ENCODE measurements at regions not wholly inside any gene's neighbourhood (a gene's known extent, or its start where the extent isn't known, plus 50 kb on each side); places are given as distances from the start of the nearest gene placed in this dataset.

DNA sequence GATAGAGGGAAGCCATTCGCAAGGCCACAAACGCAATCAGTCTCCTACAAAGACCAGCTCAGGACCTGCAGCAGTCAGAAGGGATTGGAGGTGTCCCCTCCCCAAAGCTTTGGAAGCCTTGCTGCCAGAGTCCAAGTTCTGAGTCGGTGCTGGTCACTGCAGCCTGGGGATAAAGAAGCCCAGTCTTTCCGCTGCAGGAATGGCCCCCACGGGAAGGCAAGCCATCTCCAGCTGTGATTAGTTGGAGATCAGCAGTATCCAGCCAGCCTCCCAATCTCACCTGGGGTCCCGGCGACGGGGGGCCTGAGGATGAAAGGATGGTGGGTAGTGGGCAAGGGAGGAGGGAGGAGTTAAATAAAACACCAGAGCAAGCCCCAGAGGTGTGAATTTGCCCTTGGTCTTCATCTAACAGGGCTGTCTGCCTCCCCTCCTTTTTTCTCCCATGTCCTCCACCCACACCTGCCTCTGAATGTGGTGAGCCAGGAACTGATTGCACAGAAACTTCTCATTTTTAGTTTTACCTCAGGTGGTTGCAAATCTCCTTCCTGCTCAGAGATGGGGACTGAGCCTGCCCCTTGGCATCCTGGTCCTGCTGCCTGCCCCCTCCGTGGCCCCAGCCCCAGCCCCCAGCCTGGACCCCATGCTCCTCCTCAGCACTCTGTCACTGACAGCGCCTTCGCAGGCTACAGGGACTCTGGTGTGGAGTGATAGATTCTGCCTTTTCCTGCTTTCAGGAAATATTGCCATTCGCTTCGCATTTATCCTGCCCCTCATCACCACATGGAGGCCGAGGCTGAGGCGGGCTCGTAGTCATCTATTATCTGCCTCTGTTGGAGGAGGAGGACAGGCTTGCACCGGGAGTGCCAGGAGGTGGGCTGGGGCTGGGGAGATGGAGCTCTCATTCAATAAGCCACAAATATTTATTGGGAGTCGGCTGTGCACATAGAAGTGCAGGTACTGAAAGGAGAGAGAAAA lies 262.9 kb upstream of the SDK2 start:
- Mint-ChIP-seq H3K9me3 (peaks cover 0 to 2% (median 0%) of the 10 kb centered on the region in 8 donors), H3K36me3 (no peaks in the 10 kb centered on the region), H3K27ac (no peak overlapping the region), H3K4me1 (peaks cover 0 to 3% (median under 1%) of the 10 kb centered on the region in 4 donors), H3K4me3 (no peak overlapping the region), H3K27me3 (peaks cover 25 to 28% of the 10 kb centered on the region in 2 donors)
- Histone ChIP-seq H3K36me3 (ENCODE audit: insufficient read depth, low read length) (no peaks in the 10 kb centered on the region), H3K4me1 (ENCODE audit: insufficient read depth, low read length) (no peaks in the 10 kb centered on the region), H3K27ac (ENCODE audit: low read depth, low read length) (no peak overlapping the region), H3K27me3 (ENCODE audit: insufficient read depth, low read length) (peaks cover 2% of the 10 kb centered on the region), H3K4me3 (ENCODE audit: low read length in 2 of 2) (no peak overlapping the region), H3K9me3 (ENCODE audit: control insufficient read depth in 1 of 2, low read length in 2 of 2) (no peaks in the 10 kb centered on the region)
- DNase-seq = no peak
- intact Hi-C loops (cut with micrococcal nuclease) = no loop called here
- POLR2A ChIA-PET (ENCODE audit: partially characterized antibody) = no interaction called here
- CTCF ChIA-PET (ENCODE audit: partially characterized antibody) = no interaction called here

DNA sequence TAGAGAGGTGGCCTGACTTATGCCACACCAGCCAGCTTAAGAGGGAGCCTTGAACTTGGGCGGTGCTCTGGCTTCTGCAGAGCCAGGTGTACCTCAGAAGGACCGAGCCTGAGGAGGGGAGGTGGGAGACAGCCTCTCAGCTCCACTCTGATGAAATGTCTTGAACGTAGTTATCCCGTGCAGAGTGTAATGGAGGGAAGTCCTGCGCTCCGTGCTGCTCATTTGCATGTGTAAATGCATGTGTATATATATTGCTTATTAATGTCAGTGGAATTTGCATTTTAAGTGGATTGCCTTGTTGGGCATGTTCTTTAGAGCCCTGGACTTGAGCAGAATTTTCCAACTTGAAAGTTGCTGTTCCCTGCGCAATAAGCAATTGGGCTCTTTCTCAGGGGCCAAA lies 264.9 kb upstream of the SDK2 start:
- ChIA-PET POLR2A (ENCODE audit: partially characterized antibody) (no interaction called here), CTCF (ENCODE audit: partially characterized antibody) (no interaction called here)
- H3K4me3 Mint-ChIP-seq = no peak overlapping the region
- no peak overlapping the region for H3K4me3 ChIP-seq (ENCODE audit: low read length in 2 of 2)
- intact Hi-C loops (cut with micrococcal nuclease) = no loop called here
- H3K27ac Mint-ChIP-seq = no peak overlapping the region
- H3K27me3 ChIP-seq (ENCODE audit: insufficient read depth, low read length) = peaks cover 2% of the 10 kb centered on the region
- H3K4me1 Mint-ChIP-seq = no peaks in the 10 kb centered on the region
- peaks cover 0 to 10% (median 1%) of the 10 kb centered on the region in 8 donors for H3K9me3 Mint-ChIP-seq
- peaks cover 0 to 1% of the 10 kb centered on the region in 2 donors for H3K36me3 Mint-ChIP-seq
- no peaks in the 10 kb centered on the region for H3K4me1 ChIP-seq (ENCODE audit: insufficient read depth, low read length)
- H3K36me3 ChIP-seq (ENCODE audit: insufficient read depth, low read length) = no peaks in the 10 kb centered on the region
- DNase-seq = no peak
- peaks cover 27 to 35% of the 10 kb centered on the region in 2 donors for H3K27me3 Mint-ChIP-seq
- H3K9me3 ChIP-seq (ENCODE audit: control insufficient read depth in 1 of 2, low read length in 2 of 2) = no peaks in the 10 kb centered on the region
- no peak overlapping the region for H3K27ac ChIP-seq (ENCODE audit: low read depth, low read length)

DNA sequence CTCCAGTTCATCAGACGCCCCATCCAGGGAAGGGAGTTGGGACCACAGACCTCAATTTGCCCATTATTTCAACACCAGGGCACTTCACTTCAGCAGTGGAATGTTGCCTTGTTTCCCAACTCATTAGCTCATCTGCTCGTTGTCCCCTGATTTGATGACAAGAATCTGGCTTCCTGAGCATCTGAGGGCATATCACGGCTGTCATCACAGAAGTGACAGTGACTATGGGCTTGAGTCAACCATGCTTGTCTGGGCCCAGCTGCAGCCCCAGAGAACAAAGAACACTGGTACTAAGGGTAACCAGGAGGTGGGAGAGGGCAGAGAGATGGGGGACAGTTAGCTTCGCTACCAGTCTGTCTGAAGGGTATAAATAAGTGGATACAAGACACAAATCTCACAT lies 266.0 kb upstream of the SDK2 start:
- Mint-ChIP-seq H3K9me3 (peaks cover 0 to 19% (median 11%) of the 10 kb centered on the region in 8 donors), H3K4me3 (no peak overlapping the region), H3K36me3 (peaks cover 1 to 2% of the 10 kb centered on the region in 2 donors), H3K27me3 (peaks cover 32 to 36% of the 10 kb centered on the region in 2 donors), H3K27ac (no peak overlapping the region), H3K4me1 (no peaks in the 10 kb centered on the region)
- no peak for DNase-seq
- intact Hi-C loops (cut with micrococcal nuclease) = no loop called here
- no peak overlapping the region for H3K27ac ChIP-seq (ENCODE audit: low read depth, low read length)
- POLR2A ChIA-PET (ENCODE audit: partially characterized antibody) = no interaction called here
- no peaks in the 10 kb centered on the region for H3K4me1 ChIP-seq (ENCODE audit: insufficient read depth, low read length)
- no peaks in the 10 kb centered on the region for H3K9me3 ChIP-seq (ENCODE audit: control insufficient read depth in 1 of 2, low read length in 2 of 2)
- CTCF ChIA-PET (ENCODE audit: partially characterized antibody) = no interaction called here
- peaks cover 2% of the 10 kb centered on the region for H3K27me3 ChIP-seq (ENCODE audit: insufficient read depth, low read length)
- H3K4me3 ChIP-seq (ENCODE audit: low read length in 2 of 2) = no peak overlapping the region
- H3K36me3 ChIP-seq (ENCODE audit: insufficient read depth, low read length) = no peaks in the 10 kb centered on the region

DNA sequence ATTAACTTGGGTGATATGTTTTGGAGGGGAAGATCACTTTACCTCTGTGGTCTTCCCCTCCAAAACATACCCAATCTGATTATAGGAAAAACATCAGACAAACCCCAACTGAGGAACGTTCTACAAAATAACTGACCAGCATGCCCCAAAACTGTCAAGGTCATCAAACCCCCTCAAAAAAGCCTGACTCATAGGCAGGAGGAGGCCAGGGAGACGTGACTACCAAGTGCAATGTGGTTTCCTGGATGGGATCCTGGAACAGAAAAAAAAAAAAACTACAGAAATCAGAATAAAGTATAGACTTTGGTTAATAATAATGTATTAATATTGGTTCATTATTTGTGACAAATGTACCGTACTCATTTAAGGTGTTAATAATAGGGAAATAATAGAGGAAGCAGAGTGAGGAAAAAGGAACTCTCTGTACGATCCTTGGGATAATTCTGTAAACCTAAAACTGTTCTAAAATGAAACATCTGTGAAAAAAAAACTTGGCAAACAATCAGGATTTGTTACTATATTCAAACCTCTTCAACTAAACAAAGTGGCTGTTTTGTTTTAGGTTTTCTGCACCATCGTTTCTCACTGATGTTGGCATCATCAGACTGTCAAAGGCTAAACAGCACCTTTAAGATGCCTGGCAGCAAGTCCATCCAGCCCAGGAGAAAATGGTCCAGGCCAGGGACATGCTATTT lies 266.7 kb upstream of the SDK2 start:
- Mint-ChIP-seq H3K36me3 (peaks cover 1 to 4% of the 10 kb centered on the region in 2 donors), H3K27ac (no peak overlapping the region), H3K4me3 (no peak overlapping the region), H3K27me3 (peaks cover 33 to 36% of the 10 kb centered on the region in 2 donors), H3K4me1 (no peaks in the 10 kb centered on the region), H3K9me3 (peaks cover 0 to 21% (median 15%) of the 10 kb centered on the region in 8 donors)
- H3K27me3 ChIP-seq (ENCODE audit: insufficient read depth, low read length) = peaks cover 2% of the 10 kb centered on the region
- H3K9me3 ChIP-seq (ENCODE audit: control insufficient read depth in 1 of 2, low read length in 2 of 2) = no peaks in the 10 kb centered on the region
- no peaks in the 10 kb centered on the region for H3K36me3 ChIP-seq (ENCODE audit: insufficient read depth, low read length)
- intact Hi-C loops (cut with micrococcal nuclease) = no loop called here
- no peak overlapping the region for H3K27ac ChIP-seq (ENCODE audit: low read depth, low read length)
- DNase-seq = no peak
- no peaks in the 10 kb centered on the region for H3K4me1 ChIP-seq (ENCODE audit: insufficient read depth, low read length)
- CTCF ChIA-PET (ENCODE audit: partially characterized antibody) = no interaction called here
- POLR2A ChIA-PET (ENCODE audit: partially characterized antibody) = no interaction called here
- no peak overlapping the region for H3K4me3 ChIP-seq (ENCODE audit: low read length in 2 of 2)

DNA sequence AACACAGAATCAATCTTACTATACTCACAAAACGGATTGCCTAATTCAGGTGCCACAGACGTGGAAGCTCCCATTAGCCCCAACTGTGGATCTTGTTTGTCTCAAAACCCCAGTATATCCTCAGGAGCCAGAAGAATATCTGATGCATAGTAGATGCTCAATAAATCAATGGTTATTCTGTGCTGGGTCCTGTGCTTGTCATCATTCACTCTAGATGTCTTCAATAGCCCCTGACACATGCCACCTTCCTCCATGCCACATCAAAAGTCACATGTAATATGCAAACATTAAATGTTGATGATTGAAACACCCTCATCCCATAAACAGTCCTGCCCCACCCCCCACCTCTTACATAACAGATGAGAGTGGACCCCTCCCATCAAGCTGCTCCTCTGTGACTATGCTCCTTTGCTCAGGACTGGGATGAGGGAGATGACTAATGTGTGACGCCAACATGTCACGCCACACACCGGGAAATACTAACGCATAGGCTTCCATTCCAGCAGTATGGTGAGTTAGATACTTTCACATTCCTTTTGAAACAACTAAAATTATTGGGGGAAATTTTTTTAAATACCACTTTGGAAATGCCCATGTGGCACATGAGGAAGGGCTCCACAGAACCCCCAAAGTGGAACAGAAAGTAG lies 267.6 kb upstream of the SDK2 start:
- H3K4me3 ChIP-seq (ENCODE audit: low read length in 2 of 2) = no peak overlapping the region
- Mint-ChIP-seq H3K4me1 (no peaks in the 10 kb centered on the region), H3K27me3 (peaks cover 36% of the 10 kb centered on the region in 2 donors), H3K9me3 (peaks cover 0 to 23% (median 18%) of the 10 kb centered on the region in 8 donors), H3K27ac (no peak overlapping the region), H3K36me3 (peaks cover 1 to 4% of the 10 kb centered on the region in 2 donors), H3K4me3 (no peak overlapping the region)
- H3K36me3 ChIP-seq (ENCODE audit: insufficient read depth, low read length) = no peaks in the 10 kb centered on the region
- CTCF ChIA-PET (ENCODE audit: partially characterized antibody) = no interaction called here
- H3K27ac ChIP-seq (ENCODE audit: low read depth, low read length) = no peak overlapping the region
- no peaks in the 10 kb centered on the region for H3K9me3 ChIP-seq (ENCODE audit: control insufficient read depth in 1 of 2, low read length in 2 of 2)
- H3K4me1 ChIP-seq (ENCODE audit: insufficient read depth, low read length) = no peaks in the 10 kb centered on the region
- POLR2A ChIA-PET (ENCODE audit: partially characterized antibody) = no interaction called here
- intact Hi-C loops (cut with micrococcal nuclease) = no loop called here
- peaks cover 2% of the 10 kb centered on the region for H3K27me3 ChIP-seq (ENCODE audit: insufficient read depth, low read length)
- DNase-seq = no peak

DNA sequence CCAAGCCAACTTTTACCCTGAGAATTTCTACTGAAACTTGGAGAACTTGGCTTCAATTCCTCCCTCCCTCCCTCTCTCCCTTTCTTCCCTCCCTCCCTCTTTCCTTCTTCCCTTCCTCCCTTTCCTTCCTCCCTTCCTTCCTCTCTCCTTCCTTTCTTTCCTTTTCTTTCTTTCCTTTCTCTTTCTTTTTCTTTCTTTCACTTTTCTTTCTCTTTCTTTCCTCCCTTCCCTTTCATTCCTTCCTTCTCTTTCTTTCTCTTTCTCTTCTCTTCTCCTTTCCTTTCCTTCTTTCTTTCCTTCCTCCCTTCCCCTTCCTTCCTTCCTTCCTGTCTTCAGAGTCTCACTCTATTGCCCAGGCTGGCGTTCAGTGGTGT lies 268.1 kb upstream of the SDK2 start:
- no peaks in the 10 kb centered on the region for H3K4me1 Mint-ChIP-seq
- ChIA-PET CTCF (ENCODE audit: partially characterized antibody) (no interaction called here), POLR2A (ENCODE audit: partially characterized antibody) (no interaction called here)
- Histone ChIP-seq H3K36me3 (ENCODE audit: insufficient read depth, low read length) (no peaks in the 10 kb centered on the region), H3K4me3 (ENCODE audit: low read length in 2 of 2) (no peak overlapping the region), H3K9me3 (ENCODE audit: control insufficient read depth in 1 of 2, low read length in 2 of 2) (no peaks in the 10 kb centered on the region), H3K27ac (ENCODE audit: low read depth, low read length) (no peak overlapping the region), H3K27me3 (ENCODE audit: insufficient read depth, low read length) (peaks cover 2% of the 10 kb centered on the region), H3K4me1 (ENCODE audit: insufficient read depth, low read length) (no peaks in the 10 kb centered on the region)
- no peak for DNase-seq
- peaks cover 0 to 26% (median 18%) of the 10 kb centered on the region in 8 donors for H3K9me3 Mint-ChIP-seq
- peaks cover 1 to 4% of the 10 kb centered on the region in 2 donors for H3K36me3 Mint-ChIP-seq
- H3K27ac Mint-ChIP-seq = no peak overlapping the region
- intact Hi-C loops (cut with micrococcal nuclease) = no loop called here
- H3K4me3 Mint-ChIP-seq = no peak overlapping the region
- peaks cover 36% of the 10 kb centered on the region in 2 donors for H3K27me3 Mint-ChIP-seq
